ENCODE measurements at regions not wholly inside any gene's neighbourhood (a gene's known extent, or its start where the extent isn't known, plus 50 kb on each side); places are given as distances from the start of the nearest gene placed in this dataset.

- Histone ChIP-seq H4K20me1 (ENCODE audit: control insufficient read depth, insufficient read depth, low read length, poor library complexity, severe bottlenecking) (no peaks in the 10 kb centered on the region), H3K4me2 (replicated peaks; ENCODE audit: low read depth, low read length, poor library complexity, severe bottlenecking) (no peak overlapping the region), H3K4me1 (ENCODE audit: control insufficient read depth in 2 of 2, insufficient read depth in 2 of 2, low read length in 2 of 2) (no peaks in the 10 kb centered on the region), H3K27ac (ENCODE audit: low read length in 2 of 2) (no peak overlapping the region), H3K27me3 (replicated peaks in 1 of 4; ENCODE audit: control extremely low read depth in 1 of 4, control insufficient read depth in 3 of 4, insufficient read depth in 4 of 4, low read length in 3 of 4) (no peaks in the 10 kb centered on the region), H3K9me3 (ENCODE audit: control extremely low read depth in 1 of 3, control insufficient read depth in 2 of 3, insufficient read depth in 1 of 3, low read length in 2 of 3) (peaks cover 0 to 4% (median 0%) of the 10 kb centered on the region in 3 donors), H3K36me3 (replicated peaks in 1 of 2; ENCODE audit: control extremely low read depth in 1 of 2, control insufficient read depth in 1 of 2, extremely low read depth in 1 of 2, insufficient read depth in 2 of 2, low read length in 1 of 2) (no peaks in the 10 kb centered on the region), H2AFZ (ENCODE audit: insufficient read depth, low read depth, low read length, poor library complexity, severe bottlenecking) (no peak overlapping the region), H3K9ac (ENCODE audit: low read length) (no peak overlapping the region), H3K4me3 (ENCODE audit: control extremely low read depth in 1 of 5, extremely low read depth in 1 of 5, insufficient read depth in 1 of 5, low read depth in 2 of 5, low read length in 4 of 5) (no peak overlapping the region), H3K79me2 (ENCODE audit: control insufficient read depth, insufficient read depth, low read length) (no peaks in the 10 kb centered on the region)
- CTCF ChIA-PET: no interaction called here
- no peak for TF ChIP-seq EZH2 (IDR thresholded peaks at IDR 0.05; ENCODE audit: borderline replicate concordance, insufficient read depth, low read depth, low read length, poor library complexity, severe bottlenecking)
- intact Hi-C loops (cut with micrococcal nuclease): no loop called here
- Mint-ChIP-seq H3K9me3 (ENCODE audit: insufficient read depth) (no peaks in the 10 kb centered on the region), H3K4me3 (no peak overlapping the region), H3K4me1 (no peaks in the 10 kb centered on the region), H3K27ac (no peak overlapping the region), H3K27me3 (no peaks in the 10 kb centered on the region)
- DNase-seq (no peak), ATAC-seq (ENCODE audit: low read depth) (no peak)
- no CpG with 5 or more reads among the region's 3 CpGs for WGBS (ENCODE audit: insufficient coverage)
- POLR2A ChIA-PET: no interaction called here
Measured at GRCh38 chr14:26860111-26860510, 262.3 kb upstream of the NOVA1 start.

GRCh38 chr14:26863736-26864135 lies 265.9 kb upstream of the NOVA1 start:
- Mint-ChIP-seq H3K4me3 (no peak overlapping the region), H3K27ac (no peak overlapping the region)

More at GRCh38 chr14:26863736-26864135, 265.9 kb upstream of the NOVA1 start:
- no peak for ATAC-seq (ENCODE audit: low read depth)
- Histone ChIP-seq H3K4me3 (ENCODE audit: control extremely low read depth in 1 of 5, extremely low read depth in 1 of 5, insufficient read depth in 1 of 5, low read depth in 2 of 5, low read length in 4 of 5) (no peak overlapping the region), H3K27me3 (replicated peaks in 1 of 4; ENCODE audit: control extremely low read depth in 1 of 4, control insufficient read depth in 3 of 4, insufficient read depth in 4 of 4, low read length in 3 of 4) (no peaks in the 10 kb centered on the region), H3K9ac (ENCODE audit: low read length) (no peak overlapping the region), H3K4me1 (ENCODE audit: control insufficient read depth in 2 of 2, insufficient read depth in 2 of 2, low read length in 2 of 2) (no peaks in the 10 kb centered on the region), H3K27ac (ENCODE audit: low read length in 2 of 2) (no peak overlapping the region), H4K20me1 (ENCODE audit: control insufficient read depth, insufficient read depth, low read length, poor library complexity, severe bottlenecking) (no peaks in the 10 kb centered on the region), H3K4me2 (replicated peaks; ENCODE audit: low read depth, low read length, poor library complexity, severe bottlenecking) (no peak overlapping the region), H3K79me2 (ENCODE audit: control insufficient read depth, insufficient read depth, low read length) (no peaks in the 10 kb centered on the region), H3K9me3 (ENCODE audit: control extremely low read depth in 1 of 3, control insufficient read depth in 2 of 3, insufficient read depth in 1 of 3, low read length in 2 of 3) (peaks cover 0 to 4% (median 0%) of the 10 kb centered on the region in 3 donors), H2AFZ (ENCODE audit: insufficient read depth, low read depth, low read length, poor library complexity, severe bottlenecking) (no peak overlapping the region), H3K36me3 (replicated peaks in 1 of 2; ENCODE audit: control extremely low read depth in 1 of 2, control insufficient read depth in 1 of 2, extremely low read depth in 1 of 2, insufficient read depth in 2 of 2, low read length in 1 of 2) (no peaks in the 10 kb centered on the region)
- ChIA-PET CTCF (no interaction called here), POLR2A (no interaction called here)
- no CpG with 5 or more reads among the region's 5 CpGs for WGBS (ENCODE audit: insufficient coverage)
- Mint-ChIP-seq H3K9me3 (ENCODE audit: insufficient read depth) (no peaks in the 10 kb centered on the region), H3K27me3 (no peaks in the 10 kb centered on the region), H3K4me1 (no peaks in the 10 kb centered on the region)
- intact Hi-C loops (cut with micrococcal nuclease): no loop called here
- TF ChIP-seq EZH2 (IDR thresholded peaks at IDR 0.05; ENCODE audit: borderline replicate concordance, insufficient read depth, low read depth, low read length, poor library complexity, severe bottlenecking) (no peak), CTCF (IDR thresholded peaks at IDR 0.05) (no peak)
- DNase-seq: no peak
